ENCODE measurements at regions not wholly inside any gene's neighbourhood (a gene's known extent, or its start where the extent isn't known, plus 50 kb on each side); places are given as distances from the start of the nearest gene placed in this dataset.

DNA sequence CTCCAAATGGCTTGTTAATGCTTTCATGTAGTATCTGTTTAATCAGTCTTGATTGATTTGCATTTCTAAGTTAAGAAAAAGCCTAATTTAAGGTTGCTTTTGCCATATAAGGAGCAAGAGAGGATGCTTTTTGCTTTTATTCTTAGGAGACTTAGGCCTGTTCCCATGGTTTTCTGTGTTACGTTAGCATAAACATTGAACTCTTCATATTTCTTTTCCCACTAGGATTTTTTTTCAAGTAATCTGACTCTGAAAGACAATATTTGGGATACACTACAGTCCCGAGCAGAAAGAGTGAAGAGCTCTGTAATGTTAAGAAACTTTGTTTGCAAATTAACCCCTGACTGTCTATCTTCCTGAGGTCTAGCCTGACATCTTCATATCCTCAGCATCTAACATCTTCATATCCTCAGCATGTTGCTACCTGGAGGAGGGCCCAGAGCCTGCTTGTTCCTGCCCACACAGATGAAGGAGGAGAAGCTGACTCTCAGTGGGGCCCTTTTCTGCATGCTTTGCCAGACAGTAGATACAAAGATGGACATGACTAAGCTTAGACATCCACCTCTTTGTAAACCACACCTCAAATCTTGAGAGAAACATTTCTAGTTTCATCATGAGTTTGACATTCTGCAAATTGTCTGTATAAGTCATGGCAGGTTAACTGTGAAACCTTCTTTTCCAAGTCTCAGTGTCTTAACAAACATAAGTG lies 86.2 kb upstream of the COL6A5 start:
- TF ChIP-seq POLR2AphosphoS5 (IDR thresholded peaks at IDR 0.05; ENCODE audit: low read depth, low read length) (no peak), CTCF (IDR thresholded peaks at IDR 0.05) (no peak), SIN3A (IDR thresholded peaks at IDR 0.05; ENCODE audit: borderline replicate concordance, insufficient read depth, low read depth, low read length) (no peak), TCF7L2 (IDR thresholded peaks at IDR 0.05; ENCODE audit: low read depth, low read length) (no peak)
- TF ChIP-seq, protein P1, sequence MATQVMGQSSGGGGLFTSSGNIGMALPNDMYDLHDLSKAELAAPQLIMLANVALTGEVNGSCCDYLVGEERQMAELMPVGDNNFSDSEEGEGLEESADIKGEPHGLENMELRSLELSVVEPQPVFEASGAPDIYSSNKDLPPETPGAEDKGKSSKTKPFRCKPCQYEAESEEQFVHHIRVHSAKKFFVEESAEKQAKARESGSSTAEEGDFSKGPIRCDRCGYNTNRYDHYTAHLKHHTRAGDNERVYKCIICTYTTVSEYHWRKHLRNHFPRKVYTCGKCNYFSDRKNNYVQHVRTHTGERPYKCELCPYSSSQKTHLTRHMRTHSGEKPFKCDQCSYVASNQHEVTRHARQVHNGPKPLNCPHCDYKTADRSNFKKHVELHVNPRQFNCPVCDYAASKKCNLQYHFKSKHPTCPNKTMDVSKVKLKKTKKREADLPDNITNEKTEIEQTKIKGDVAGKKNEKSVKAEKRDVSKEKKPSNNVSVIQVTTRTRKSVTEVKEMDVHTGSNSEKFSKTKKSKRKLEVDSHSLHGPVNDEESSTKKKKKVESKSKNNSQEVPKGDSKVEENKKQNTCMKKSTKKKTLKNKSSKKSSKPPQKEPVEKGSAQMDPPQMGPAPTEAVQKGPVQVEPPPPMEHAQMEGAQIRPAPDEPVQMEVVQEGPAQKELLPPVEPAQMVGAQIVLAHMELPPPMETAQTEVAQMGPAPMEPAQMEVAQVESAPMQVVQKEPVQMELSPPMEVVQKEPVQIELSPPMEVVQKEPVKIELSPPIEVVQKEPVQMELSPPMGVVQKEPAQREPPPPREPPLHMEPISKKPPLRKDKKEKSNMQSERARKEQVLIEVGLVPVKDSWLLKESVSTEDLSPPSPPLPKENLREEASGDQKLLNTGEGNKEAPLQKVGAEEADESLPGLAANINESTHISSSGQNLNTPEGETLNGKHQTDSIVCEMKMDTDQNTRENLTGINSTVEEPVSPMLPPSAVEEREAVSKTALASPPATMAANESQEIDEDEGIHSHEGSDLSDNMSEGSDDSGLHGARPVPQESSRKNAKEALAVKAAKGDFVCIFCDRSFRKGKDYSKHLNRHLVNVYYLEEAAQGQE (IDR thresholded peaks at IDR 0.05; ENCODE audit: insufficient read depth in 1 of 2, low read depth in 2 of 2, low read length in 1 of 2): no peak
